SW480 (cell line): ENCODE measurements at regions not wholly inside any gene's neighbourhood (a gene's known extent, or its start where the extent isn't known, plus 50 kb on each side); places are given as distances from the start of the nearest gene placed in this dataset.

ENCODE experiments used
- DNase-seq: peaks from one replicate; pipeline ENCODE4 v3.0.0-alpha.2; 2016; ENCODE audit warnings: low spot score

DNA sequence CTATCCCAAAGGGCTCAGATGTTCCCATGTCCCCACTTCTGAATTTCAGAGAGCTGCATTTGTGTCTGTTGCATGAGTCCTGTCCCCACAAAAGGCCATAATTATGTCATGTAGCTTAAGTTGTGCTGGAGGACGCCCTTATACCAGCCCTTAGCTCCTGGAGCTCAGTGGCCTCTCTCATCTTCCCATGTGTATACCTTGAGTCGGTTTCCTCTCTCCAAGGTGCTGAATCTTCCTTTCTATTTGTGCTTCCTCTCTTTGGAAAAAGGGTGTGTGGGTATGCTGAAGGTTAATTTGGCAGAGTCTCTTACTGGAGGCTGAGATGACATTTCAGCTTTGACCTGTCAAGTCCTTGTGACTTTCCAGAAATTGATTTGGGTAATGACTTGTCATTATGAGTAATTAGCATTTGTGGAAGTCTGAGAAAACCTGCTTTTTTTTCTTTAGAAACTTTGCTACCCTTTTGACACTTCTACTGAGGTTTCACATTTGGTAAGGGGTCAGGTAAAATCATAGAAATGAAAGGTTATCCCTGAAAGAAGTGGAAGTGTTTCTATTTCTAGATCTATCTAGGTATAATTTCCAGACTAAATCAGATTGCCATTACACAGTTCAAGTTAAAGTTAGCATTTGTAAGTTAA lies 185.4 kb downstream of the ABCC12 start:
- peak; percentile 47 for DNase-seq

DNA sequence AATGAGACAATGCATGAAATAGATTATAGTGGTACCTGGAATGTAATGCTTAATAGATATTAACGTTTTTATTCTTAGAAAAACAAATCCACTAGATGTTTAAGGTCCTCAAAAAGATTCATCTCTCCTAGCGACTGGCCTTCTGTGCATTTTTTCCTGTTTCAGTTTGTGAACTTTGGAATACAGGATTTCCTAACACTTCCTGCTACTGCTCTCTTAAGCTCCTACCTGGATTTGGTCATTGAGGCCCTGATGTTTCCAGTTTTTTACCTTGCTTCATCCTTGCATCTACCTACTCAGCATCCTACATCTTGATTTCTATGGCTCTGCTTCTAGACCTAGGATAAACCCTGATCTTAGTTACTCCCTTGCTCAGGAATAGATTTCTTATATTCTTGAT lies 188.4 kb downstream of the ABCC12 start:
- no peak for DNase-seq

- no peak for DNase-seq
These were observed 189.5 kb downstream of the ABCC12 start for GRCh38 chr16:47966325-47966724.

GRCh38 chr16:47965439-47965838 lies 190.4 kb downstream of the ABCC12 start:
- DNase-seq = no peak

- DNase-seq = no peak
These were observed 197.1 kb downstream of the ABCC12 start for GRCh38 chr16:47958726-47959125.

GRCh38 chr16:47956916-47957315 lies 198.9 kb downstream of the ABCC12 start:
- no peak for DNase-seq

GRCh38 chr16:47949714-47950113 lies 206.1 kb downstream of the ABCC12 start:
- DNase-seq = no peak

GRCh38 chr16:47949276-47949675 lies 206.5 kb downstream of the ABCC12 start:
- DNase-seq = no peak

- no peak for DNase-seq
These were observed 208.1 kb downstream of the ABCC12 start for GRCh38 chr16:47947723-47948122.

GRCh38 chr16:47946092-47946491 lies 209.7 kb downstream of the ABCC12 start:
- DNase-seq = no peak

DNA sequence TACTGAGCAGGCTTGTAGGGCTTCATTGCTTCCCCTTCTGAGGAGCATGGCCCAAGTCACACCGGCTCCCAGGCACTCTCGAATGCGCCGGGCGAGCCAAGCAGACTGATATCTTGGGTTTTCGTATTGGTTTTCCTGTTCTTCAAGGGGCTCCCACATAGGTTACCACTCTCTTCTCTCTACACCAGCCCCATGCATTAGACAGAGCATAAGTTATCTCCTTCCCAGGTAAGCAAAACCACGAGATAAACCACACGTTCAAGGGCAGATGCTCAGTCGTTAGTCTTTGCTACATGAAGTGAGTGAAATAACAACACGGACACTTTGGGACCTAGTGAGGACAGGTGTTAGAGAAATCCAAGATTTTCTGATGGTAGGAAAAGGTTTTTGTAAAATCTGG lies 211.2 kb downstream of the ABCC12 start:
- no peak for DNase-seq

DNA sequence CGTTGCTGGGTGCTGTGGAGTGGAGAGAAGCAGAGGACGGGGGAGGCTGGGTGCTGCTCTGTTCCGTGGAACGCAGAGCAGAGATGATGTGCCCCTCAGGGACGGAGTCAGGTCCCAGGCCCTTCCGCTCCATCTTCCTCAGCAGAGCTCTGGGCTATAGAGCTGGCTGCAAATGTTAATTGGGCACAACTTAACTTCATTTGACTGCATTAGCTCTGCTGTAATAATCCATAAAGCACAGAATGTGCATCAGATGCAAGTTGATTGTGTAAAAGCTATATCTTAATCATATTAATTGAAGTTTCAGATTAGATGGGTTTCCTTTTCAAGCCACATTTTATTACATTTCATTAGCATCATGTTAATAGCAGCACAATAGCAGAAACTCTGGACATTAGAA lies 212.6 kb downstream of the ABCC12 start:
- DNase-seq = no peak

DNA sequence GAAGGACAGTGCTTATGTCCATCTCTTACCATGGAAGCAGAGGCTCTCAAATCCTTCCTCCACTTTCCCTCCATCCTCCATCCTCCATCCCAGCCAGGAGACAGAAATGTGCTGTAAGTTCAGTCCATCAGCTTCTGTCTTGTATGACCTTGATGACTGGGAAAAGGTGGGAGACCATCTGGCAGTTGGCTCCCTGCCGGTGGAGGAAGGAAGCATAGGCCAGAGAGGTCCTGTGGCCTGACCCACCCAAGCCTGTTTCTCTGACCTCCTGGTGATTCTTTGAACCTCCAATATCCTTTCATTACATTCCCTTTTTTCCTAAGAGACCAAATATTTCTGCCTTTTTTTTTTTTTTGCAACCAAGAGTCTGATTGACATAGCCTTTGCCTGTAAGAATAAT lies 215.3 kb downstream of the ABCC12 start:
- no peak for DNase-seq

GRCh38 chr16:47939680-47940079 lies 216.1 kb downstream of the ABCC12 start:
- peak; percentile 4 for DNase-seq

GRCh38 chr16:47938272-47938671 lies 217.5 kb downstream of the ABCC12 start:
- DNase-seq = no peak

- DNase-seq = peak; percentile 9
These were observed 227.8 kb downstream of the ABCC12 start for GRCh38 chr16:47928008-47928407.

- DNase-seq = no peak
These were observed 228.5 kb downstream of the ABCC12 start for GRCh38 chr16:47927330-47927729.

GRCh38 chr16:47925811-47926460 lies 229.9 kb downstream of the ABCC12 start:
- no peak for DNase-seq

GRCh38 chr16:47924950-47925349 lies 230.8 kb downstream of the ABCC12 start:
- no peak for DNase-seq

- no peak for DNase-seq
These were observed 234.3 kb downstream of the ABCC12 start for GRCh38 chr16:47921535-47921934.

DNA sequence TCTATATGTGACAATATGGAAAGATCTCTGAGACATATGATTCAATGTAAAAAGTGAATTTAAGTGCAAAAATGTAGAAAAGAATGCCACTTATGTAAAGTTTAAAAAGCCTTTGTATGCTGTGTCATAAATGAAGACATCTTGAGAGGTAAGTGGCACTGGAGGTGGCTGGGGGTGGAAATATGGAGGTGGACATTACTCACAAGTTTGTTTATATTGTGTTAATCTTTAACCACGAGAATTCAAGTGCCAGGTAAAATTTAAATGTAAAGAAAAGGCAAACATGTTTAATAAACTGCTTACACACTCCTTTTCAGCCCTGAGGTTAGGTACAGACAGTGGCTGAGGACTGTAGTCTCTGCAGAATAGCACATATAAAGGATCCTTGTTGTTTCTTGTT lies 235.1 kb downstream of the ABCC12 start:
- no peak for DNase-seq

DNA sequence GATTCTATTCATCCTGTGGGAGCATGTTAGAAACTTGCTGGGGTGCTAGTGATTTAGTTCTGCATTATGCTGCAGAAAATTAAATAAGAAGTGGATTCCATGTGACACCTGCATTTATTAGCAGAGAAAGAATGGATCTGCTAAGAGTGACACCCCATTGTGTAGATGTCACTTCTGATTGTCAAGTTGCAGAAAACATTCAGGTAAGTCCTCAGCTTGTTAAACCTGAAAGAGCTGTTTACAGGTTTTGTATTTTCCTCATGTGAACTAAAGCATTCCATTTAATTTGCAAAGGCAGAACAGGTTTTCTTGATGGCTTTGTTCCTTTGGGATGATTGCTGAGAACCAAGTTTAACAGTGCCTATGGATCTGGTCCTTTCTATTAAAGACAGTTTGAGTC lies 238.7 kb downstream of the ABCC12 start:
- DNase-seq = no peak

- no peak for DNase-seq
These were observed 239.5 kb downstream of the ABCC12 start for GRCh38 chr16:47916266-47916665.

DNA sequence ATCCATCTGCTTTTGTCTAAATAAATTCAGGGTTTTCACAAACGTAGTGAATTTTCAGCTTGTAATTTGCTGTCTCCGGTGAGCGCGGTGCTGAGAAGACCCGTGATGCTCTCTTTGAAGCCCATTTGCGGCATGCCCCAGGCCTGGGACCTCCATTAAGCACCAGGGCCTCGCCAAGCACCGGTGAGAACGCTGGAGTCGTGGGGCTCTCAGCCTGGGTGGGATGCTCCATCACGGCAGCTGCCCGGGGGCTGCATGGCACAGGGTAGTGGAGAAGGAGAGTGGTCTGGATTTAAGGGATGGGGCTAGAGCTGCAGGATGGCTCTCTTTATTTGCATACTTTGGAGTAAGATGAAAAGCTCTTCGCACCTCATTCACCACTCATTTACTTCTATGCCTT lies 248.7 kb downstream of the ABCC12 start:
- no peak for DNase-seq
